ENCODE measurements at regions not wholly inside any gene's neighbourhood (a gene's known extent, or its start where the extent isn't known, plus 50 kb on each side); places are given as distances from the start of the nearest gene placed in this dataset.

DNA sequence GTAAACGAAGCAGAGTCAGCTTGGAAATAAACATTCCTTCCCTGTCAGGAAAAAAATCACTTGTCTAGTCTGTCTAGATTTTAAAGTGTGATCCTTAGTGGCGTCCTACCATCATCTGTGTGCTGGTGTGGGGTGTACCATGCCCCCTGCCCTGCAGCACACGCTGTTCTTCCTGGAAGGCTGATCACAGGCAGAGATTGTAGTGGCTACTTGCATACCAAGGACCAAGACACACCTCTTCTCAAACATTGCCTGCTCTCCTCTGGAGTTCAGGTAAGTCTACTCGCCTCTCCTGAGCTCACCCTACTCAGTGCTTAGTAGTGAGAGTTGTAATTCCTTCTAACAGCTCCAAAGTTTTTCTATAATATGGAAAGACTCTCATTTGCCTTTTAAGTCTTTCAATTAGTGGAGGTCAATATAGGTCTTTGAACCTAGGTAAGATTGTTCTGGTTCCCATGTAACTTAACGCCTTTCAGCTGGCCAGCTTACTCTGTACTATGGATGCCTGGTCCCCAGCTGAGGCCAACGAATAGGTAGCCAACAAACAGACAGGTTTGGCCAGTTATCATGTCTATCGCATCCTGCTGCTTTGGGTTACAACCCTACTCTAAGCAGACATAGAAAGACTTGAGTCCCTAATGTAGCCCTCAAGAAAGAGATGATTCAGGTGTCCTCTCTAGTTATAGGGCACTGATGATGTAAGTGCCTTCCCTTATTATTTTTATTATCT lies 55.4 kb downstream of the XCL1 start:
- no peak for DNase-seq (ENCODE audit: low read depth in 2 of 2)
- no peak overlapping the region for H3K4me3 ChIP-seq (replicated peaks in 1 of 2; ENCODE audit: low read depth in 2 of 2, low read length in 2 of 2)
- TF ChIP-seq, protein P1, sequence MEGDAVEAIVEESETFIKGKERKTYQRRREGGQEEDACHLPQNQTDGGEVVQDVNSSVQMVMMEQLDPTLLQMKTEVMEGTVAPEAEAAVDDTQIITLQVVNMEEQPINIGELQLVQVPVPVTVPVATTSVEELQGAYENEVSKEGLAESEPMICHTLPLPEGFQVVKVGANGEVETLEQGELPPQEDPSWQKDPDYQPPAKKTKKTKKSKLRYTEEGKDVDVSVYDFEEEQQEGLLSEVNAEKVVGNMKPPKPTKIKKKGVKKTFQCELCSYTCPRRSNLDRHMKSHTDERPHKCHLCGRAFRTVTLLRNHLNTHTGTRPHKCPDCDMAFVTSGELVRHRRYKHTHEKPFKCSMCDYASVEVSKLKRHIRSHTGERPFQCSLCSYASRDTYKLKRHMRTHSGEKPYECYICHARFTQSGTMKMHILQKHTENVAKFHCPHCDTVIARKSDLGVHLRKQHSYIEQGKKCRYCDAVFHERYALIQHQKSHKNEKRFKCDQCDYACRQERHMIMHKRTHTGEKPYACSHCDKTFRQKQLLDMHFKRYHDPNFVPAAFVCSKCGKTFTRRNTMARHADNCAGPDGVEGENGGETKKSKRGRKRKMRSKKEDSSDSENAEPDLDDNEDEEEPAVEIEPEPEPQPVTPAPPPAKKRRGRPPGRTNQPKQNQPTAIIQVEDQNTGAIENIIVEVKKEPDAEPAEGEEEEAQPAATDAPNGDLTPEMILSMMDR (IDR thresholded peaks at IDR 0.05; ENCODE audit: low read depth, low read length), result no peak

GRCh38 chr1:168634951-168635532 lies 58.6 kb downstream of the XCL1 start:
- DNase-seq (ENCODE audit: low read depth in 2 of 2), result no peak
- TF ChIP-seq, protein P1 (IDR thresholded peaks at IDR 0.05; ENCODE audit: low read depth, low read length), result no peak
- H3K4me3 ChIP-seq (replicated peaks in 1 of 2; ENCODE audit: low read depth in 2 of 2, low read length in 2 of 2), result no peak overlapping the region

GRCh38 chr1:168636200-168636599 lies 59.8 kb downstream of the XCL1 start:
- TF ChIP-seq, protein P1 (IDR thresholded peaks at IDR 0.05; ENCODE audit: low read depth, low read length), result no peak
- peak; percentile 25 to 30 for DNase-seq (ENCODE audit: low read depth in 2 of 2)

DNA sequence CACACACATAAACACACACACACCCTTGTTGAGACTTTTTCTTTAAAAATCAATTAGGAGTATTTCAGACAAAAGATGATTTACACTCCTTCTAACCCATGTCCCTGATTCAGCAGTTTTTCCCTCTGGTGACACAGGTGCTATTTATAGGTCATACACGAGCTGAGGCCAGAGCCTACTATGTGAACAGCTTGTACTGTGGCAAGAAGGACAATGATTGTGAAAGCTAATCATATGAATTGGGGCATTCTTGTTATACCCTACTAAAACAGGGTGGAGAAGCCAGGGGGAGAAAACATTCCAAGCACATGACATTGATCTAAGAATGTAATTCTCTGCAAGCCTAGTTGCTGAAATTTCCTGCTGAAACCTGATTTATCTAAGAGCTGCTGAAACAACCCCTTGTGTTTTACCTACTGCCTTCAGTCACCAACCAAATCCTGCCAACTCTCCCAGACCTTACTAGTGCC lies 60.3 kb downstream of the XCL1 start:
- H3K4me3 ChIP-seq (replicated peaks in 1 of 2; ENCODE audit: low read depth in 2 of 2, low read length in 2 of 2), result no peak overlapping the region
- peak; percentile 61 to 76 for DNase-seq (ENCODE audit: low read depth in 2 of 2)
- TF ChIP-seq, protein P1 (IDR thresholded peaks at IDR 0.05; ENCODE audit: low read depth, low read length), result no peak

More at GRCh38 chr1:168636200-168636599, 59.8 kb downstream of the XCL1 start:
- no peak overlapping the region for H3K4me3 ChIP-seq (replicated peaks in 1 of 2; ENCODE audit: low read depth in 2 of 2, low read length in 2 of 2)

DNA sequence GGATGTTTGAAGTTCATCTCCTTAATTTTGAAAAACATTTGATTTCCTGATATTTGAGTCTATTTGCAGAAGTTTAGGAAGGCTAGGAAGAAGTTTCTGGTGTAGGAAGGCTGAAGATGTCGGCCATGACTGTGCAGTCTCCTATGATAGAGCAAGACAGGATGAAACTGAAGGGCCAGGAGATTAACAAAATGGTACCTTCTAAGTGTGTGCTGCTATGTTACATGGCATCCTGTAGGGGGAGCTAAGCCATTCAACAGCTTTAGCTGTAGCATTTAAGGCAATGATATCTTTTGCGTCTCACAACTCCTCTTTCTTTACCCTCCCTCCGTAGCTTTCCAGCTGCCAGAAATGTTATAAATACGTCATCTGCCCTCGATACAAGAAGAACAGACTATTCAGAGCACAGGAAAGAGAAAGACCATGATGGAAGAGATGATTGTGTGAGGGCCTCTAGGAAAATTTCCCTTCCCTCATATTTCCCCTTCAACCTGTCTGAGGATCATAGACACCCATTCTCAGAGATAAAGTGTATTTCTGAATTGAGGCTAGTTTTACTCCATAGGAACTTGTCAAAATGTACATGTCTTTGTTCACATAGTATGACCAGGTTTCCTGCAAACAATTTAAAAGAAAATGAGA lies 61.1 kb downstream of the XCL1 start:
- DNase-seq (ENCODE audit: low read depth in 2 of 2), result peak; percentile 55
- TF ChIP-seq, protein P1 (IDR thresholded peaks at IDR 0.05; ENCODE audit: low read depth, low read length), result peak; percentile 63
- no peak overlapping the region for H3K4me3 ChIP-seq (replicated peaks in 1 of 2; ENCODE audit: low read depth in 2 of 2, low read length in 2 of 2)

DNA sequence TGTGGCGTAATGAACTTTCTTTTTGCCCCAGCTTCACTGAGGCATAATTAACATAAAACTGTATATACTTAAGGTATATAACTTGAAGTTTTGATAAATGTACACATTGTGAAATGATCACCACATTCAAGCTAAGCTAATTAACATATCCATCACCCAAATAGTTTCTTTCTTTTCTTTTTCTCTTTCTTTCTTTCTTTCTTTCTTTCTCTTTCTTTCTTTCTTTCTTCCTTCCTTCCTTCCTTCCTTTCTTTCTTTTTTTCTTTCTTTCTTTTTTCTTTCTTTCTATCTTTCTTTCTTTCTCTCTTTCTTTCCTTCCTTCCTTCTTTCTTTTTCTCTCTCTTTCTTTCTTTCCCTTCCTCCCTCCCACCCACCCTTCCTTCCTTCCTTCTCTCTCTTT lies 62.5 kb downstream of the XCL1 start:
- DNase-seq (ENCODE audit: low read depth in 2 of 2), result no peak
- H3K4me3 ChIP-seq (replicated peaks in 1 of 2; ENCODE audit: low read depth in 2 of 2, low read length in 2 of 2), result no peak overlapping the region
- TF ChIP-seq, protein P1 (IDR thresholded peaks at IDR 0.05; ENCODE audit: low read depth, low read length), result no peak

All from cardiac fibroblast (primary cell).